Neural progenitor cell (in vitro differentiated cells): ENCODE measurements at regions not wholly inside any gene's neighbourhood (a gene's known extent, or its start where the extent isn't known, plus 50 kb on each side); places are given as distances from the start of the nearest gene placed in this dataset.

ENCODE experiments used
- DNase-seq: peaks from one replicate; pipeline ENCODE4 v3.0.0-alpha.2; 2016; ENCODE audit warnings: low spot score
- H2AFZ ChIP-seq: fragments of 200-600 bp; sonication (generic); replicated peaks from 2 replicates; pipeline ENCODE4 v1.6.1; 2016; ENCODE audit warnings: antibody characterized with exemption
- H3F3A ChIP-seq: fragments of 200-600 bp; sonication (generic); 2 replicates; pipeline ENCODE4 v1.6.1; 2016; ENCODE audit warnings: antibody characterized with exemption, low read depth
- H3K27ac ChIP-seq: fragments of 200-600 bp; sonication (generic); 2 replicates; pipeline ENCODE4 v1.5.1; 2016; ENCODE audit warnings: mild to moderate bottlenecking
- H3K27me3 ChIP-seq: fragments of 200-600 bp; sonication (generic); 2 replicates; pipeline ENCODE4 v1.6.1; 2016; ENCODE audit warnings: mild to moderate bottlenecking, moderate library complexity
- H3K36me3 ChIP-seq: fragments of 200-600 bp; sonication (generic); 2 replicates; pipeline ENCODE4 v1.5.1; 2016
- H3K4me1 ChIP-seq: fragments of 200-600 bp; sonication (generic); 2 replicates; pipeline ENCODE4 v1.6.1; 2016; ENCODE audit warnings: mixed run types
- H3K4me2 ChIP-seq: fragments of 200-600 bp; sonication (generic); 2 replicates; pipeline ENCODE4 v1.6.1; 2016
- H3K4me3 ChIP-seq: fragments of 200-600 bp; sonication (generic); 2 replicates; pipeline ENCODE4 v1.5.1; 2016
- H3K79me2 ChIP-seq: fragments of 200-600 bp; sonication (generic); 2 replicates; pipeline ENCODE4 v1.6.1; 2016; ENCODE audit warnings: low read depth
- H3K9ac ChIP-seq: fragments of 200-600 bp; sonication (generic); 2 replicates; pipeline ENCODE4 v1.6.1; 2016
- H3K9me3 ChIP-seq: fragments of 200-600 bp; sonication (generic); 2 replicates; pipeline ENCODE4 v1.5.1; 2016; ENCODE audit warnings: low read depth
- H4K20me1 ChIP-seq: fragments of 200-600 bp; sonication (generic); 2 replicates; pipeline ENCODE4 v1.6.1; 2016; ENCODE audit warnings: low read depth
- H3K27ac Mint-ChIP-seq: 3 replicates; pipeline ENCODE4 v1.8.0; 2021; ENCODE audit warnings: mixed read lengths
- H3K27me3 Mint-ChIP-seq: 2 replicates; pipeline ENCODE4 v1.8.0; 2022; ENCODE audit warnings: low read depth, mild to moderate bottlenecking, inconsistent platforms, moderate library complexity, mixed read lengths; ENCODE audit not compliant: insufficient read depth
- H3K36me3 Mint-ChIP-seq: 3 replicates; pipeline ENCODE4 v1.8.0; 2021; ENCODE audit warnings: mixed read lengths
- H3K4me1 Mint-ChIP-seq: 3 replicates; pipeline ENCODE4 v1.8.0; 2021; ENCODE audit warnings: mixed read lengths
- H3K4me3 Mint-ChIP-seq: 3 replicates; pipeline ENCODE4 v1.8.0; 2021; ENCODE audit warnings: mild to moderate bottlenecking, moderate library complexity, mixed read lengths
- H3K9me3 Mint-ChIP-seq: 3 replicates; pipeline ENCODE4 v1.8.0; 2020; ENCODE audit warnings: mixed read lengths
- CTCF ChIP-seq: fragments of 200-600 bp; sonication (generic); IDR thresholded peaks from 2 replicates; pipeline ENCODE4 v1.5.1; 2017; ENCODE audit warnings: antibody characterized with exemption, mild to moderate bottlenecking
- EZH2 ChIP-seq: fragments of 200-600 bp; sonication (generic); IDR thresholded peaks from 2 replicates; pipeline ENCODE4 v1.6.1; 2017; ENCODE audit warnings: antibody characterized with exemption, mild to moderate bottlenecking, moderate library complexity
- EZH2phosphoT487 ChIP-seq: fragments of 200-600 bp; sonication (generic); IDR thresholded peaks from 2 replicates; pipeline ENCODE4 v1.6.1; 2017; ENCODE audit warnings: antibody characterized with exemption

- H3K36me3 Mint-ChIP-seq: no peaks in the 10 kb centered on the region
- Histone ChIP-seq H3K4me2 (no peak overlapping the region), H2AFZ (no peak overlapping the region), H3K4me1 (no peaks in the 10 kb centered on the region), H3K9ac (no peak overlapping the region), H3F3A (no peaks in the 10 kb centered on the region), H3K79me2 (no peaks in the 10 kb centered on the region), H3K36me3 (no peaks in the 10 kb centered on the region), H3K4me3 (no peak overlapping the region), H3K27me3 (no peaks in the 10 kb centered on the region), H3K9me3 (no peaks in the 10 kb centered on the region), H4K20me1 (no peaks in the 10 kb centered on the region), H3K27ac (no peak overlapping the region)
- H3K27me3 Mint-ChIP-seq: no peaks in the 10 kb centered on the region
- no peak for DNase-seq
- no peaks in the 10 kb centered on the region for H3K4me1 Mint-ChIP-seq
- no peak overlapping the region for H3K27ac Mint-ChIP-seq
- H3K4me3 Mint-ChIP-seq: no peak overlapping the region
- no peaks in the 10 kb centered on the region for H3K9me3 Mint-ChIP-seq
- TF ChIP-seq EZH2phosphoT487 (no peak), CTCF (no peak), EZH2 (no peak)
These were observed 121.6 kb upstream of the HNRNPA3 start for GRCh38 chr2:177090967-177091366.

GRCh38 chr2:177093371-177093770 lies 119.2 kb upstream of the HNRNPA3 start:
- Histone ChIP-seq H3K27me3 (no peaks in the 10 kb centered on the region), H3K4me2 (no peak overlapping the region), H3K4me3 (no peak overlapping the region), H3K9ac (no peak overlapping the region), H3K4me1 (no peaks in the 10 kb centered on the region), H2AFZ (no peak overlapping the region), H4K20me1 (no peaks in the 10 kb centered on the region), H3K79me2 (no peaks in the 10 kb centered on the region), H3K27ac (no peak overlapping the region), H3K9me3 (no peaks in the 10 kb centered on the region), H3F3A (no peaks in the 10 kb centered on the region), H3K36me3 (no peaks in the 10 kb centered on the region)
- Mint-ChIP-seq H3K36me3 (no peaks in the 10 kb centered on the region), H3K27me3 (peaks cover 3% of the 10 kb centered on the region), H3K4me3 (no peak overlapping the region), H3K9me3 (no peaks in the 10 kb centered on the region), H3K4me1 (no peaks in the 10 kb centered on the region), H3K27ac (no peak overlapping the region)
- no peak for TF ChIP-seq EZH2phosphoT487
- TF ChIP-seq CTCF: no peak
- no peak for TF ChIP-seq EZH2
- no peak for DNase-seq

GRCh38 chr2:177098001-177098613 lies 114.5 kb upstream of the HNRNPA3 start:
- peaks cover 9% of the 10 kb centered on the region for H3K9me3 Mint-ChIP-seq
- no peaks in the 10 kb centered on the region for H3K9me3 ChIP-seq
- H3K4me3 Mint-ChIP-seq: no peak overlapping the region
- no peak overlapping the region for H3K4me3 ChIP-seq
- no peaks in the 10 kb centered on the region for H4K20me1 ChIP-seq
- H3K36me3 Mint-ChIP-seq: no peaks in the 10 kb centered on the region
- TF ChIP-seq CTCF (no peak), EZH2phosphoT487 (no peak), EZH2 (no peak)
- no peaks in the 10 kb centered on the region for H3K27me3 ChIP-seq
- no peak overlapping the region for H3K9ac ChIP-seq
- H3K27me3 Mint-ChIP-seq: peaks cover 3% of the 10 kb centered on the region
- H3K27ac Mint-ChIP-seq: no peak overlapping the region
- H3K4me2 ChIP-seq: no peak overlapping the region
- H2AFZ ChIP-seq: no peak overlapping the region
- DNase-seq: no peak
- H3K79me2 ChIP-seq: no peaks in the 10 kb centered on the region
- no peaks in the 10 kb centered on the region for H3K4me1 ChIP-seq
- H3K27ac ChIP-seq: no peak overlapping the region
- H3K36me3 ChIP-seq: no peaks in the 10 kb centered on the region
- no peaks in the 10 kb centered on the region for H3K4me1 Mint-ChIP-seq
- H3F3A ChIP-seq: no peaks in the 10 kb centered on the region
